Thyroid gland (tissue), 4 donors: ENCODE measurements at regions not wholly inside any gene's neighbourhood (a gene's known extent, or its start where the extent isn't known, plus 50 kb on each side); places are given as distances from the start of the nearest gene placed in this dataset.

Source experiments
- DNase-seq, 2 donors: peaks; one replicate each; pipeline ENCODE4 v3.0.0-alpha.2; 2019
- H3K27ac ChIP-seq, 3 donors: fragments of 200-600 bp; sonication (generic); 1 replicate in 2 of 3; 2 replicates in 1 of 3; pipeline ENCODE4 v1.5.1; 2016 to 2019; ENCODE audit warnings: mild to moderate bottlenecking in 1 of 3, moderate library complexity in 1 of 3
- H3K27me3 ChIP-seq: fragments of 200-600 bp; sonication (generic); one replicate; pipeline ENCODE4 v1.5.1; 2019
- H3K36me3 ChIP-seq, 2 donors: fragments of 200-600 bp; sonication (generic); one replicate each; pipeline ENCODE4 v1.5.1; 2016 to 2019
- H3K4me1 ChIP-seq, 2 donors: fragments of 200-600 bp; sonication (generic); one replicate each; pipeline ENCODE4 v1.5.1; 2017 to 2019
- H3K4me3 ChIP-seq, 3 donors: fragments of 200-600 bp; sonication (generic); replicated peaks in 1 of 3; 1 replicate in 2 of 3; 2 replicates in 1 of 3; pipeline ENCODE4 v1.5.1; 2016; ENCODE audit warnings: mild to moderate bottlenecking in 1 of 3
- H3K9me3 ChIP-seq: fragments of 200-600 bp; sonication (generic); one replicate; pipeline ENCODE4 v1.5.1; 2017
- CTCF ChIP-seq, 6 experiments: fragments of 200-600 bp in 3 of 6; fragments of 450-650 bp in 3 of 6; sonication (generic) in 3 of 6; IDR thresholded peaks; one replicate each; pipeline ENCODE4 v1.5.1; 2016 to 2019; ENCODE audit warnings: antibody characterized with exemption in 6 of 6, mild to moderate bottlenecking in 2 of 6, inconsistent platforms in 1 of 6, moderate library complexity in 1 of 6
- POLR2A ChIP-seq, 2 donors: fragments of 450-650 bp; IDR thresholded peaks; one replicate each; pipeline ENCODE4 v1.6.1; 2017; ENCODE audit warnings: antibody characterized with exemption in 2 of 2, mild to moderate bottlenecking in 2 of 2, moderate library complexity in 1 of 2
- WGBS, 2 donors: methylation state at CpG; one replicate each; pipeline ENCODE4 v1.1.5; 2017; 5-methylcytosine and 5-hydroxymethylcytosine counted together
- intact Hi-C: fragments of 100-400 bp; cut with DNase I; formaldehyde crosslinking; loops from one replicate; pipeline ENCODE4 v1.15.1; 2023

- Histone ChIP-seq H3K27me3 (no peaks in the 10 kb centered on the region), H3K27ac (no peak overlapping the region), H3K4me1 (no peaks in the 10 kb centered on the region), H3K4me3 (no peak overlapping the region), H3K36me3 (no peaks in the 10 kb centered on the region), H3K9me3 (no peaks in the 10 kb centered on the region)
- WGBS, 2 donors: 40 to 53% methylated on average over 4 of the region's 4 CpGs
- no peak for TF ChIP-seq POLR2A (IDR thresholded peaks at IDR 0.05)
- TF ChIP-seq CTCF (IDR thresholded peaks at IDR 0.05): no peak
- DNase-seq: no peak
- intact Hi-C loops: no loop called here
Measured at GRCh38 chr10:57468894-57469432, 798.7 kb downstream of the IPMK start.

- WGBS, 2 donors: 87 to 93% methylated on average over 2 of the region's 2 CpGs
- H3K9me3 ChIP-seq: no peaks in the 10 kb centered on the region
- no peaks in the 10 kb centered on the region for H3K4me1 ChIP-seq
- TF ChIP-seq CTCF (IDR thresholded peaks at IDR 0.05) (no peak), POLR2A (IDR thresholded peaks at IDR 0.05) (no peak)
- DNase-seq: no peak
- H3K4me3 ChIP-seq: no peak overlapping the region
- H3K27ac ChIP-seq: no peak overlapping the region
- no peaks in the 10 kb centered on the region for H3K27me3 ChIP-seq
- intact Hi-C loops: no loop called here
- H3K36me3 ChIP-seq: no peaks in the 10 kb centered on the region
Measured at GRCh38 chr10:57465155-57465554, 802.5 kb downstream of the IPMK start.

GRCh38 chr10:57460540-57460939, 807.2 kb downstream of the IPMK start:
- intact Hi-C loops: no loop called here
- TF ChIP-seq CTCF (IDR thresholded peaks at IDR 0.05) (no peak), POLR2A (IDR thresholded peaks at IDR 0.05) (no peak)

GRCh38 chr10:57457972-57458512, 809.7 kb downstream of the IPMK start:
- H3K36me3 ChIP-seq: no peaks in the 10 kb centered on the region
- no peaks in the 10 kb centered on the region for H3K4me1 ChIP-seq
- TF ChIP-seq POLR2A (IDR thresholded peaks at IDR 0.05): no peak
- no peak for TF ChIP-seq CTCF (IDR thresholded peaks at IDR 0.05)
- 85 to 91% methylated on average over 3 of the region's 3 CpGs for WGBS, 2 donors
- no peaks in the 10 kb centered on the region for H3K9me3 ChIP-seq
- intact Hi-C loops: no loop called here
- H3K27ac ChIP-seq: no peak overlapping the region
- DNase-seq: no peak
- H3K27me3 ChIP-seq: no peaks in the 10 kb centered on the region
- H3K4me3 ChIP-seq: no peak overlapping the region

More at GRCh38 chr10:57460540-57460939, 807.2 kb downstream of the IPMK start:
- DNase-seq: no peak
- Histone ChIP-seq H3K4me3 (no peak overlapping the region), H3K9me3 (no peaks in the 10 kb centered on the region), H3K27ac (no peak overlapping the region), H3K27me3 (no peaks in the 10 kb centered on the region), H3K36me3 (no peaks in the 10 kb centered on the region), H3K4me1 (no peaks in the 10 kb centered on the region)
- 69 to 71% methylated on average over 1 of the region's 1 CpG for WGBS, 2 donors

GRCh38 chr10:57430376-57430775, 837.3 kb downstream of the IPMK start:
- no peaks in the 10 kb centered on the region for H3K9me3 ChIP-seq
- H3K4me3 ChIP-seq: no peak overlapping the region
- intact Hi-C loops: no loop called here
- TF ChIP-seq CTCF (IDR thresholded peaks at IDR 0.05): no peak
- TF ChIP-seq POLR2A (IDR thresholded peaks at IDR 0.05): no peak
- DNase-seq: no peak
- H3K4me1 ChIP-seq: no peaks in the 10 kb centered on the region
- WGBS, 2 donors: 66 to 74% methylated on average over 2 of the region's 2 CpGs
- H3K27me3 ChIP-seq: no peaks in the 10 kb centered on the region
- H3K36me3 ChIP-seq: no peaks in the 10 kb centered on the region
- H3K27ac ChIP-seq: no peak overlapping the region
